ENCODE measurements at regions not wholly inside any gene's neighbourhood (a gene's known extent, or its start where the extent isn't known, plus 50 kb on each side); places are given as distances from the start of the nearest gene placed in this dataset.

DNA sequence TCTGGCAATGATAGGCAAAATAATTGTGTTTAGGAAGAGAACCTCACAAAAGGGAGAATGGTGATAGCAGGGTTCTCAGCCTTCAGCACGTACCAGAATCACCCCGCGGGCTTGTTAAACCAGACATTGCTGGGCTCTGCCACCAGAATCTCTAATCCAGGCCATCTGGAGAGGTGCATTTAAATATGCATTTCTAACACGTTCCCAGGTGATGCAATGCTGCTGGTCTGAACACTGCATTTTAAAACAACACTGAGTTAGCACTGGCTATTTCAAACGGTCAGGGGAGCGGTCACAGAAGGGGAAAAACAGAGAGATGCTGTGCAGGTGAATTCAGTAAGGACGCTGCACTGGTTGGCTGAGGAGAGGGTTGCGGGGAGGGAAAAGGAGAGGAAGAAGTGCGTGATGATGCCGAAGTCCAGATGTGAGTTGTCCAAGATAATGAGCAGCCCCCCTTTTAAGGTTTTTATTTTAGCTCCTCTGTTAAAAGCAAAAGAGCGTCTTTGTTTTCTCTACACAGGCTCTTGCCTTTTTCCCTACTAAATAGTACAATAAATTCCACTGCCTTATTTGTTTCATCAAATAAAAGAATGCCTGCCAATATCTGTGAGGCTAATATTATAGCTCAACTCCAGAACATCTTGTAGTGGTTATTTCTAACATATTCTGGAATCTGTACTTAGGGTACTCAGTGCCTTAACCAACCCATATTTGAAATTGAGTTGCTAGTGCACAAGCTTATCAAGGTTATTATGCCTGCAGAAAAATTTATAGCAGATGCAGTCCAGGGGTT is 109.6 kb upstream of the POU2AF2 start:
- TF ChIP-seq, protein P1, sequence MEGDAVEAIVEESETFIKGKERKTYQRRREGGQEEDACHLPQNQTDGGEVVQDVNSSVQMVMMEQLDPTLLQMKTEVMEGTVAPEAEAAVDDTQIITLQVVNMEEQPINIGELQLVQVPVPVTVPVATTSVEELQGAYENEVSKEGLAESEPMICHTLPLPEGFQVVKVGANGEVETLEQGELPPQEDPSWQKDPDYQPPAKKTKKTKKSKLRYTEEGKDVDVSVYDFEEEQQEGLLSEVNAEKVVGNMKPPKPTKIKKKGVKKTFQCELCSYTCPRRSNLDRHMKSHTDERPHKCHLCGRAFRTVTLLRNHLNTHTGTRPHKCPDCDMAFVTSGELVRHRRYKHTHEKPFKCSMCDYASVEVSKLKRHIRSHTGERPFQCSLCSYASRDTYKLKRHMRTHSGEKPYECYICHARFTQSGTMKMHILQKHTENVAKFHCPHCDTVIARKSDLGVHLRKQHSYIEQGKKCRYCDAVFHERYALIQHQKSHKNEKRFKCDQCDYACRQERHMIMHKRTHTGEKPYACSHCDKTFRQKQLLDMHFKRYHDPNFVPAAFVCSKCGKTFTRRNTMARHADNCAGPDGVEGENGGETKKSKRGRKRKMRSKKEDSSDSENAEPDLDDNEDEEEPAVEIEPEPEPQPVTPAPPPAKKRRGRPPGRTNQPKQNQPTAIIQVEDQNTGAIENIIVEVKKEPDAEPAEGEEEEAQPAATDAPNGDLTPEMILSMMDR (IDR thresholded peaks at IDR 0.05): no peak
- no peak for TF ChIP-seq POLR2A (IDR thresholded peaks at IDR 0.05)
- TF ChIP-seq EP300 (IDR thresholded peaks at IDR 0.05): no peak
